ENCODE measurements at regions not wholly inside any gene's neighbourhood (a gene's known extent, or its start where the extent isn't known, plus 50 kb on each side); places are given as distances from the start of the nearest gene placed in this dataset.
"Not testable (repeated sequence)": the region's sequence is repeated elsewhere in the genome, so short reads cannot be mapped to it uniquely, and the experiment has no call there.

DNA sequence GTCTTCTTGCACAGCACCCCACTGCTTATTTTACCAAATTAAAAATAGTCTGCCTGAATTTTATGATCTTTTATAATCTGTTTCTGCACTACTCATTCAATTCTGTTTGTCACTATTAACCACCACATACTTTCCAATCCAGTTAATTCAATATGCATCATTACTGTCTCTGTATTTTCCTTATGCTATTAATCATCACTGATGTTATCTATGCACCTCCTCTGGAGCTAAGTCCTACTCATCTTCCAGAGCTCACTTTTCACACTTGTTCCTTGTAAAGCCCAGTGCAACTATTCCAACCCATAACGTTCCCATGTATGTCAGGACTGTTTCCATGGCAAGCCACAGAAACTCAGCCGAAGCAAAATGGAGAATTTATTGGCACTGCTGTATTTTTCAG, 713.6 kb downstream of the PLCL1 start:
- Histone ChIP-seq H3K27me3 (replicated peaks; ENCODE audit: insufficient read depth, low read depth, low read length, poor library complexity) (no peaks in the 10 kb centered on the region), H3K36me3 (ENCODE audit: insufficient read depth, low read length, poor library complexity, severe bottlenecking) (no peaks in the 10 kb centered on the region), H3K27ac (ENCODE audit: low read depth, low read length, poor library complexity, severe bottlenecking) (no peak overlapping the region), H3K4me1 (ENCODE audit: insufficient read depth, low read length, poor library complexity, severe bottlenecking) (no peaks in the 10 kb centered on the region), H3K4me3 (ENCODE audit: low read depth, low read length, poor library complexity, severe bottlenecking) (no peak overlapping the region), H3K9me3 (ENCODE audit: low read depth, low read length, poor library complexity, severe bottlenecking) (no peaks in the 10 kb centered on the region)
- ChIA-PET POLR2A (ENCODE audit: low non-redundant PET) (no interaction called here), CTCF (no interaction called here)
- DNase-seq (ENCODE audit: low spot score) = no peak
- intact Hi-C loops (cut with micrococcal nuclease; ENCODE audit: unreplicated experiment) = no loop called here
- TF ChIP-seq EZH2 (IDR thresholded peaks at IDR 0.05; ENCODE audit: borderline replicate concordance, low read depth, low read length, poor library complexity, severe bottlenecking) = no peak
- TF ChIP-seq, protein P1, sequence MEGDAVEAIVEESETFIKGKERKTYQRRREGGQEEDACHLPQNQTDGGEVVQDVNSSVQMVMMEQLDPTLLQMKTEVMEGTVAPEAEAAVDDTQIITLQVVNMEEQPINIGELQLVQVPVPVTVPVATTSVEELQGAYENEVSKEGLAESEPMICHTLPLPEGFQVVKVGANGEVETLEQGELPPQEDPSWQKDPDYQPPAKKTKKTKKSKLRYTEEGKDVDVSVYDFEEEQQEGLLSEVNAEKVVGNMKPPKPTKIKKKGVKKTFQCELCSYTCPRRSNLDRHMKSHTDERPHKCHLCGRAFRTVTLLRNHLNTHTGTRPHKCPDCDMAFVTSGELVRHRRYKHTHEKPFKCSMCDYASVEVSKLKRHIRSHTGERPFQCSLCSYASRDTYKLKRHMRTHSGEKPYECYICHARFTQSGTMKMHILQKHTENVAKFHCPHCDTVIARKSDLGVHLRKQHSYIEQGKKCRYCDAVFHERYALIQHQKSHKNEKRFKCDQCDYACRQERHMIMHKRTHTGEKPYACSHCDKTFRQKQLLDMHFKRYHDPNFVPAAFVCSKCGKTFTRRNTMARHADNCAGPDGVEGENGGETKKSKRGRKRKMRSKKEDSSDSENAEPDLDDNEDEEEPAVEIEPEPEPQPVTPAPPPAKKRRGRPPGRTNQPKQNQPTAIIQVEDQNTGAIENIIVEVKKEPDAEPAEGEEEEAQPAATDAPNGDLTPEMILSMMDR (conservative IDR thresholded peaks at IDR 0.05; ENCODE audit: low read depth, low read length) = no peak
- BruUV-seq (replicated peaks) = no TSS peak

DNA sequence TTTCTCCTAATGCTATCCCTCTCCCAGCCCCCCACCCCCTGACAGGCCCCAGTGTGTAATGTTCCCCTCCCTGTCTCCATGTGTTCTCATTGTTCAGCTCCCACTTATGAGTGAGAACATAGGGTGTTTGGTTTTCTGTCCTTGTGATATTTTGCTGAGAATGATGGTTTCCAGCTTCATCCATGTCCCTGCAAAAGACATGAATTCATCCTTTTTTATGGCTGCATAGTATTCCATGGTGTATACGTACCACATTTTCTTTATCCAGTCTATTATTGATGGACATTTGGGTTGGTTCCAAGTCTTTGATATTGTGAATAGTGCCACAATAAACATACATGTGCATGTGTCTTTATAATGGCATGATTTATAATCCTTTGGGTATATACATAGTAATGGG, 704.2 kb downstream of the PLCL1 start:
- POLR2A ChIA-PET (ENCODE audit: low non-redundant PET); H3K27me3 ChIP-seq (replicated peaks; ENCODE audit: insufficient read depth, low read depth, low read length, poor library complexity); H3K9me3 ChIP-seq (ENCODE audit: low read depth, low read length, poor library complexity, severe bottlenecking); CTCF ChIA-PET; H3K4me1 ChIP-seq (ENCODE audit: insufficient read depth, low read length, poor library complexity, severe bottlenecking); H3K27ac ChIP-seq (ENCODE audit: low read depth, low read length, poor library complexity, severe bottlenecking); intact Hi-C loops (cut with micrococcal nuclease; ENCODE audit: unreplicated experiment); DNase-seq (ENCODE audit: low spot score); BruUV-seq (replicated peaks); H3K36me3 ChIP-seq (ENCODE audit: insufficient read depth, low read length, poor library complexity, severe bottlenecking); H3K4me3 ChIP-seq (ENCODE audit: low read depth, low read length, poor library complexity, severe bottlenecking): not testable (repeated sequence)

DNA sequence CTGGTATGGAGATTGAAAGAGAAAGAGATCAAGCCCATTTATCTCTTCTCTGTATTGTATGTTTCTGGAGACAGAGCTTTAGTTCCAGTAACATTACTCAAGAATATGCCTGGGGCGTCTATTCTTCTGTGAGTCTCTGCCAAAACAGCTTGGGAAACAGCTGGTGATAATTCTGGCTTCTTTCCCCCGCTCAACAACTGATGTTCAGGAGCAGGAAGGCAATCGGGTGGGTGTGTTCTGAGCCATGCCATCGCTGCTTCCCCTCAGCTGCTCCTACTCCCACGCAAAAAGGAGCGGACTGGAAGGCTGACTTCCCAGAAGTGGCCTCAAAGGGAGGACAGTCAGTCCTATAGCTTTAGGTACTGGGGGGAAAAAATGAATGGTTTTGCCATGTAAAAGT, 695.1 kb downstream of the PLCL1 start:
- no peaks in the 10 kb centered on the region for H3K9me3 ChIP-seq (ENCODE audit: low read depth, low read length, poor library complexity, severe bottlenecking)
- H3K4me1 ChIP-seq (ENCODE audit: insufficient read depth, low read length, poor library complexity, severe bottlenecking) = no peaks in the 10 kb centered on the region
- intact Hi-C loops (cut with micrococcal nuclease; ENCODE audit: unreplicated experiment) = no loop called here
- TF ChIP-seq EZH2 (IDR thresholded peaks at IDR 0.05; ENCODE audit: borderline replicate concordance, low read depth, low read length, poor library complexity, severe bottlenecking) = no peak
- TF ChIP-seq, protein P1 (conservative IDR thresholded peaks at IDR 0.05; ENCODE audit: low read depth, low read length) = no peak
- H3K36me3 ChIP-seq (ENCODE audit: insufficient read depth, low read length, poor library complexity, severe bottlenecking) = no peaks in the 10 kb centered on the region
- DNase-seq (ENCODE audit: low spot score) = peak; percentile 50
- BruUV-seq (replicated peaks) = no TSS peak
- H3K27ac ChIP-seq (ENCODE audit: low read depth, low read length, poor library complexity, severe bottlenecking) = no peak overlapping the region
- H3K27me3 ChIP-seq (replicated peaks; ENCODE audit: insufficient read depth, low read depth, low read length, poor library complexity) = no peaks in the 10 kb centered on the region
- POLR2A ChIA-PET (ENCODE audit: low non-redundant PET) = no interaction called here
- H3K4me3 ChIP-seq (ENCODE audit: low read depth, low read length, poor library complexity, severe bottlenecking) = no peak overlapping the region
- CTCF ChIA-PET = no interaction called here

DNA sequence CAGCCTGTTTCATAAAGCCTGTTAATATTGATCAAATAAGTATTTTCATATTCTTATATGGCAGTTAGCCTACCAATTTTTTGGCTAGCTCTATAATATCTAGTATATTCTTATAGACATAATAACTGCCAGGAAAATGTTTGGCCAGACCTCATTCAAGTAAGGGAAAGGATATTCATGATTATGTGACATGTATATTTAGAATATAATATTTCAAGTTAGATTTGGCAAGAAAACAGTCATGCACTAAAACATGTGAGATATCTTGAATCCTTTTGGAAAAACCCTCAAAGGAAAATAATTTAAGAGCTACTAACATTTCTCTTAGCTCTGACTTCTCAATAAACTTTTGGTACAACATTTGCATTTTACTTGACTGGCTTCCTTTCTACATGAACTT, 694.1 kb downstream of the PLCL1 start:
- TF ChIP-seq, protein P1 (conservative IDR thresholded peaks at IDR 0.05; ENCODE audit: low read depth, low read length) = no peak
- TF ChIP-seq EZH2 (IDR thresholded peaks at IDR 0.05; ENCODE audit: borderline replicate concordance, low read depth, low read length, poor library complexity, severe bottlenecking) = no peak
- no TSS peak for BruUV-seq (replicated peaks)
- no peak for DNase-seq (ENCODE audit: low spot score)
- Histone ChIP-seq H3K36me3 (ENCODE audit: insufficient read depth, low read length, poor library complexity, severe bottlenecking) (no peaks in the 10 kb centered on the region), H3K27ac (ENCODE audit: low read depth, low read length, poor library complexity, severe bottlenecking) (no peak overlapping the region), H3K27me3 (replicated peaks; ENCODE audit: insufficient read depth, low read depth, low read length, poor library complexity) (no peaks in the 10 kb centered on the region), H3K9me3 (ENCODE audit: low read depth, low read length, poor library complexity, severe bottlenecking) (no peaks in the 10 kb centered on the region), H3K4me3 (ENCODE audit: low read depth, low read length, poor library complexity, severe bottlenecking) (no peak overlapping the region), H3K4me1 (ENCODE audit: insufficient read depth, low read length, poor library complexity, severe bottlenecking) (no peaks in the 10 kb centered on the region)
- intact Hi-C loops (cut with micrococcal nuclease; ENCODE audit: unreplicated experiment) = no loop called here
- POLR2A ChIA-PET (ENCODE audit: low non-redundant PET) = no interaction called here
- CTCF ChIA-PET = no interaction called here

Measured in A673 (cell line).